HEK293 (cell line): ENCODE measurements at regions not wholly inside any gene's neighbourhood (a gene's known extent, or its start where the extent isn't known, plus 50 kb on each side); places are given as distances from the start of the nearest gene placed in this dataset.
"Not testable (repeated sequence)": the region's sequence is repeated elsewhere in the genome, so short reads cannot be mapped to it uniquely, and the experiment has no call there.

Experiments
- CTCF ChIA-PET: fragments of 350-600 bp; formaldehyde crosslinking; extraction: SDS; loops from one replicate; lab custom pipeline; 2021; ENCODE audit warnings: antibody characterized with exemption; lab: Yijun Ruan, JAX
- POLR2A ChIA-PET: fragments of 300-600 bp; formaldehyde crosslinking; extraction: SDS; loops from one replicate; lab custom pipeline; 2020; ENCODE audit warnings: antibody characterized with exemption, inconsistent platforms; lab: Yijun Ruan, JAX
- H3K27ac ChIP-seq: fragments of 200-500 bp; sonication (Bioruptor generic); 2 replicates; pipeline ENCODE4 v1.5.1; 2014; ENCODE audit warnings: low read depth, low read length, control low read depth, inconsistent platforms; ENCODE audit errors: extremely low read depth
- H3K36me3 ChIP-seq, 2 experiments: fragments of 200-500 bp in 1 of 2; sonication (Bioruptor generic) in 1 of 2; 1 replicate in 1 of 2; 2 replicates in 1 of 2; pipeline ENCODE4 v1.5.1; 2014 to 2017; ENCODE audit warnings: inconsistent platforms in 2 of 2, low read length in 2 of 2; ENCODE audit not compliant: control insufficient read depth in 2 of 2, insufficient read depth in 1 of 2
- H3K4me1 ChIP-seq: fragments of 200-500 bp; sonication (Bioruptor generic); 2 replicates; pipeline ENCODE4 v1.5.1; 2014; ENCODE audit warnings: mild to moderate bottlenecking, low read length, inconsistent platforms; ENCODE audit not compliant: control insufficient read depth, insufficient read depth
- H3K4me3 ChIP-seq: 2 replicates; pipeline ENCODE4 v1.5.1; 2011; ENCODE audit warnings: low read depth, mild to moderate bottlenecking, control low read depth, low read length, moderate library complexity
- H3K9me3 ChIP-seq: fragments of 200-500 bp; sonication (Bioruptor generic); 2 replicates; pipeline ENCODE4 v1.5.1; 2014; ENCODE audit warnings: low read depth, low read length, inconsistent platforms; ENCODE audit not compliant: control insufficient read depth, insufficient read depth
- YY2 ChIP-seq: fragments of 450-650 bp; formaldehyde crosslinking; IDR thresholded peaks from 2 replicates; pipeline ENCODE4 v1.5.1; 2016; ENCODE audit warnings: missing biosample characterization, missing genetic modification characterization
- ZNF10 ChIP-seq: fragments of 450-650 bp; formaldehyde crosslinking; IDR thresholded peaks from 2 replicates; pipeline ENCODE4 v1.5.1; 2017; ENCODE audit warnings: missing biosample characterization, missing genetic modification characterization
- ZNF112 ChIP-seq: fragments of 450-650 bp; formaldehyde crosslinking; IDR thresholded peaks from 2 replicates; pipeline ENCODE4 v1.5.0; 2017; ENCODE audit warnings: missing biosample characterization, missing genetic modification characterization
- ZNF138 ChIP-seq: fragments of 450-650 bp; formaldehyde crosslinking; IDR thresholded peaks from 2 replicates; pipeline ENCODE4 v1.5.1; 2016; ENCODE audit warnings: missing biosample characterization, missing genetic modification characterization, borderline replicate concordance
- ZNF155 ChIP-seq: fragments of 450-650 bp; formaldehyde crosslinking; IDR thresholded peaks from 2 replicates; pipeline ENCODE4 v1.5.1; 2016; ENCODE audit warnings: missing biosample characterization, missing genetic modification characterization
- ZNF169 ChIP-seq: fragments of 450-650 bp; formaldehyde crosslinking; IDR thresholded peaks from 2 replicates; pipeline ENCODE4 v1.5.1; 2016; ENCODE audit warnings: missing biosample characterization, missing genetic modification characterization
- ZNF19 ChIP-seq: fragments of 450-650 bp; formaldehyde crosslinking; IDR thresholded peaks from 2 replicates; pipeline ENCODE4; 2016; ENCODE audit warnings: missing biosample characterization, missing genetic modification characterization, low read depth
- ZNF311 ChIP-seq: fragments of 450-650 bp; formaldehyde crosslinking; IDR thresholded peaks from 2 replicates; pipeline ENCODE4 v1.5.1; 2017; ENCODE audit warnings: missing biosample characterization, missing genetic modification characterization, borderline replicate concordance
- ZNF37A ChIP-seq: fragments of 450-650 bp; IDR thresholded peaks from 2 replicates; pipeline ENCODE4 v1.5.1; 2018; ENCODE audit warnings: missing biosample characterization, missing genetic modification characterization
- ZNF404 ChIP-seq: fragments of 450-650 bp; formaldehyde crosslinking; IDR thresholded peaks from 2 replicates; pipeline ENCODE4 v1.5.1; 2017; ENCODE audit warnings: missing biosample characterization, missing genetic modification characterization
- ZNF423 ChIP-seq: fragments of 450-650 bp; formaldehyde crosslinking; IDR thresholded peaks from 2 replicates; pipeline ENCODE4 v1.5.1; 2016; ENCODE audit warnings: missing biosample characterization, missing genetic modification characterization
- ZNF677 ChIP-seq: fragments of 450-650 bp; IDR thresholded peaks from 2 replicates; pipeline ENCODE4 v1.5.0; 2018; ENCODE audit warnings: missing biosample characterization, mild to moderate bottlenecking, missing genetic modification characterization, moderate library complexity
- ZSCAN16 ChIP-seq: fragments of 450-650 bp; formaldehyde crosslinking; IDR thresholded peaks from 2 replicates; pipeline ENCODE4 v1.5.1; 2016; ENCODE audit warnings: missing biosample characterization, missing genetic modification characterization
- ZSCAN23 ChIP-seq: fragments of 450-650 bp; formaldehyde crosslinking; IDR thresholded peaks from 2 replicates; pipeline ENCODE4 v1.5.1; 2016; ENCODE audit warnings: missing biosample characterization, missing genetic modification characterization
- ZSCAN30 ChIP-seq: fragments of 450-650 bp; IDR thresholded peaks from 2 replicates; pipeline ENCODE4 v1.5.1; 2018; ENCODE audit warnings: missing biosample characterization, mild to moderate bottlenecking, missing genetic modification characterization, moderate library complexity
- TF ChIP-seq, protein P1 (sequence below): fragments of 450-650 bp; formaldehyde crosslinking; optimal IDR thresholded peaks from 2 replicates; pipeline ENCODE3; 2016; ENCODE audit warnings: missing biosample characterization, mild to moderate bottlenecking, missing genetic modification characterization
- TF ChIP-seq, protein P2 (sequence below): fragments of 450-650 bp; formaldehyde crosslinking; IDR thresholded peaks from 2 replicates; pipeline ENCODE4 v1.5.0; 2017; ENCODE audit warnings: missing biosample characterization, missing genetic modification characterization, borderline replicate concordance
- TF ChIP-seq, protein P3 (sequence below): fragments of 450-650 bp; formaldehyde crosslinking; IDR thresholded peaks from 2 replicates; pipeline ENCODE4 v1.5.1; 2017; ENCODE audit warnings: missing biosample characterization, missing genetic modification characterization
- TF ChIP-seq, protein P4 (sequence below): fragments of 450-650 bp; formaldehyde crosslinking; IDR thresholded peaks from 2 replicates; pipeline ENCODE4 v1.5.1; 2016; ENCODE audit warnings: missing biosample characterization, missing genetic modification characterization, borderline replicate concordance
- TF ChIP-seq, protein P5 (sequence below): fragments of 450-650 bp; formaldehyde crosslinking; IDR thresholded peaks from 2 replicates; pipeline ENCODE4 v1.5.1; 2016; ENCODE audit warnings: missing biosample characterization, missing genetic modification characterization

DNA sequence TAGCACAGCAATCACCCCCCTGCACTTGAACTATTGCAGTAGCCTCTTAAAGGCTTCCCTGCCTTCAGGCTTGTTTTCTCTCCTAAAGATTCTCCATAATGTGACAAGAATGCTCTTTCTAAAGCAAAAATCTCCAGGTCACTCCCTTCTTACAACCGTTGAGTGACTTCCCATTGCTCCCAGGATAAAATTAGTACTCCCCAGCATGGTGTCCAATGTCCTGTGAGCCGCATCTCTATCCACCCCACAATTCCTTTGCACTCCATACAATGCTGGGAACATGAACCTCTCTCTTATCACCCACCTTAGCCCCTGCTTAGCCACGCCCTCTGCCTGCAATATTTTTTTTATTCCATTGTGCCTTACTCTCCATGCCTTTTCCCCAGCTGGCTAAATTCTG is 85.7 kb upstream of the SHISA3 start:
- H3K36me3 ChIP-seq, result no peaks in the 10 kb centered on the region
- TF ChIP-seq ZNF37A, result no peak
- no peak for TF ChIP-seq YY2 (tag by site-specific recombination)
- TF ChIP-seq ZNF677 (tag by site-specific recombination), result no peak
- POLR2A ChIA-PET, result no interaction called here
- no peak overlapping the region for H3K27ac ChIP-seq
- H3K4me1 ChIP-seq, result no peaks in the 10 kb centered on the region
- H3K9me3 ChIP-seq, result no peaks in the 10 kb centered on the region
- CTCF ChIA-PET, result no interaction called here
- H3K4me3 ChIP-seq, result no peak overlapping the region

DNA sequence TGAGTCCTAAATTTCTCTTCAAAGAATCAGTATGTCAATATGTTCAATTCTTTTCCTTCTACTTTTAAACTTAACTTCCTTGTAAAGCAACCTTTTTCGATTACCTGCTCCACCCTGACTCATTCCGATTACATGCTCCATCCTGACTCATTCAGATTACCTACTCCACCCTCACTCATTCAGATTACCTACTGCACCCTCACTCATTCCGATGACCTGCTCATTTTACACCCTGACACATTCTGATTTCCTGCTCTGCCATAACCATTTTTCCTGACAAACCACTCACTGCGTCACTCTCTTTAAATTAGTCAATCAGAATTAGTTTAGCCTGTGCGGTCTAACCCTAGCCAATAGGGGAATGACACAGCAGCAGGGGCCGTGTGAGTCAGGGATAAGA is 83.9 kb upstream of the SHISA3 start:
- CTCF ChIA-PET, H3K27ac ChIP-seq, H3K4me1 ChIP-seq, H3K36me3 ChIP-seq, POLR2A ChIA-PET, H3K4me3 ChIP-seq, H3K9me3 ChIP-seq: not testable (repeated sequence)

DNA sequence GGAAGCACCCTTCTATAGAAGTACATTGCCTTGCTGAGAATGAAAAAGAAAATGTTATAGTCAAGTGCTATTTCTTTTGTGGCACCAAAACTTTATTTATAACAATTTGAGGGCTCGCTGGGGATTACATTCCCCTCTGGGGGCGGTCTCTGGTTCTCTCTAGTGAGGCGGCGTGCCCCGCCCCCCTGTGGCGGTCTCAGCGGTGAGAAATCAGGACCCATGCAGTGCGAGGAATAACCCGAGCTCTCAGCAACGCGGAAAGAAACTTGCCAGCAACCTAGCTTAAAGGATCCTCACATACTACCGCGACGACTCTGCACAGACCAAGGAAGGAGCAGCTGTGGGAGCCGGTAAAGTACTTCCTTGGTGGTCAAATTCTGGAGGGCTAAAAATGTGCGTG is 83.4 kb upstream of the SHISA3 start:
- TF ChIP-seq, protein P1, sequence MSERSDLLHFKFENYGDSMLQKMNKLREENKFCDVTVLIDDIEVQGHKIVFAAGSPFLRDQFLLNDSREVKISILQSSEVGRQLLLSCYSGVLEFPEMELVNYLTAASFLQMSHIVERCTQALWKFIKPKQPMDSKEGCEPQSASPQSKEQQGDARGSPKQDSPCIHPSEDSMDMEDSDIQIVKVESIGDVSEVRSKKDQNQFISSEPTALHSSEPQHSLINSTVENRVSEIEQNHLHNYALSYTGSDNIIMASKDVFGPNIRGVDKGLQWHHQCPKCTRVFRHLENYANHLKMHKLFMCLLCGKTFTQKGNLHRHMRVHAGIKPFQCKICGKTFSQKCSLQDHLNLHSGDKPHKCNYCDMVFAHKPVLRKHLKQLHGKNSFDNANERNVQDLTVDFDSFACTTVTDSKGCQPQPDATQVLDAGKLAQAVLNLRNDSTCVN (tag by site-specific recombination), result no peak
- TF ChIP-seq ZSCAN30 (tag by site-specific recombination) (no peak), ZNF112 (tag by site-specific recombination) (no peak), ZNF677 (tag by site-specific recombination) (no peak), ZNF404 (tag by site-specific recombination) (no peak), ZNF169 (no peak), ZNF138 (tag by site-specific recombination) (no peak), ZSCAN23 (tag by site-specific recombination) (no peak), ZNF423 (tag by site-specific recombination) (no peak), ZSCAN16 (no peak), ZNF19 (tag by site-specific recombination) (no peak), ZNF155 (no peak), ZNF311 (tag by site-specific recombination) (no peak), ZNF10 (tag by site-specific recombination) (no peak)
- TF ChIP-seq, protein P2, sequence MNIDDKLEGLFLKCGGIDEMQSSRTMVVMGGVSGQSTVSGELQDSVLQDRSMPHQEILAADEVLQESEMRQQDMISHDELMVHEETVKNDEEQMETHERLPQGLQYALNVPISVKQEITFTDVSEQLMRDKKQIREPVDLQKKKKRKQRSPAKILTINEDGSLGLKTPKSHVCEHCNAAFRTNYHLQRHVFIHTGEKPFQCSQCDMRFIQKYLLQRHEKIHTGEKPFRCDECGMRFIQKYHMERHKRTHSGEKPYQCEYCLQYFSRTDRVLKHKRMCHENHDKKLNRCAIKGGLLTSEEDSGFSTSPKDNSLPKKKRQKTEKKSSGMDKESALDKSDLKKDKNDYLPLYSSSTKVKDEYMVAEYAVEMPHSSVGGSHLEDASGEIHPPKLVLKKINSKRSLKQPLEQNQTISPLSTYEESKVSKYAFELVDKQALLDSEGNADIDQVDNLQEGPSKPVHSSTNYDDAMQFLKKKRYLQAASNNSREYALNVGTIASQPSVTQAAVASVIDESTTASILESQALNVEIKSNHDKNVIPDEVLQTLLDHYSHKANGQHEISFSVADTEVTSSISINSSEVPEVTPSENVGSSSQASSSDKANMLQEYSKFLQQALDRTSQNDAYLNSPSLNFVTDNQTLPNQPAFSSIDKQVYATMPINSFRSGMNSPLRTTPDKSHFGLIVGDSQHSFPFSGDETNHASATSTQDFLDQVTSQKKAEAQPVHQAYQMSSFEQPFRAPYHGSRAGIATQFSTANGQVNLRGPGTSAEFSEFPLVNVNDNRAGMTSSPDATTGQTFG (tag by site-specific recombination), result no peak
- TF ChIP-seq, protein P3, sequence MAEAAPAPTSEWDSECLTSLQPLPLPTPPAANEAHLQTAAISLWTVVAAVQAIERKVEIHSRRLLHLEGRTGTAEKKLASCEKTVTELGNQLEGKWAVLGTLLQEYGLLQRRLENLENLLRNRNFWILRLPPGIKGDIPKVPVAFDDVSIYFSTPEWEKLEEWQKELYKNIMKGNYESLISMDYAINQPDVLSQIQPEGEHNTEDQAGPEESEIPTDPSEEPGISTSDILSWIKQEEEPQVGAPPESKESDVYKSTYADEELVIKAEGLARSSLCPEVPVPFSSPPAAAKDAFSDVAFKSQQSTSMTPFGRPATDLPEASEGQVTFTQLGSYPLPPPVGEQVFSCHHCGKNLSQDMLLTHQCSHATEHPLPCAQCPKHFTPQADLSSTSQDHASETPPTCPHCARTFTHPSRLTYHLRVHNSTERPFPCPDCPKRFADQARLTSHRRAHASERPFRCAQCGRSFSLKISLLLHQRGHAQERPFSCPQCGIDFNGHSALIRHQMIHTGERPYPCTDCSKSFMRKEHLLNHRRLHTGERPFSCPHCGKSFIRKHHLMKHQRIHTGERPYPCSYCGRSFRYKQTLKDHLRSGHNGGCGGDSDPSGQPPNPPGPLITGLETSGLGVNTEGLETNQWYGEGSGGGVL (tag by site-specific recombination), result no peak
- TF ChIP-seq, protein P4, sequence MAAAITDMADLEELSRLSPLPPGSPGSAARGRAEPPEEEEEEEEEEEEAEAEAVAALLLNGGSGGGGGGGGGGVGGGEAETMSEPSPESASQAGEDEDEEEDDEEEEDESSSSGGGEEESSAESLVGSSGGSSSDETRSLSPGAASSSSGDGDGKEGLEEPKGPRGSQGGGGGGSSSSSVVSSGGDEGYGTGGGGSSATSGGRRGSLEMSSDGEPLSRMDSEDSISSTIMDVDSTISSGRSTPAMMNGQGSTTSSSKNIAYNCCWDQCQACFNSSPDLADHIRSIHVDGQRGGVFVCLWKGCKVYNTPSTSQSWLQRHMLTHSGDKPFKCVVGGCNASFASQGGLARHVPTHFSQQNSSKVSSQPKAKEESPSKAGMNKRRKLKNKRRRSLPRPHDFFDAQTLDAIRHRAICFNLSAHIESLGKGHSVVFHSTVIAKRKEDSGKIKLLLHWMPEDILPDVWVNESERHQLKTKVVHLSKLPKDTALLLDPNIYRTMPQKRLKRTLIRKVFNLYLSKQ (tag by site-specific recombination), result no peak
- TF ChIP-seq, protein P5, sequence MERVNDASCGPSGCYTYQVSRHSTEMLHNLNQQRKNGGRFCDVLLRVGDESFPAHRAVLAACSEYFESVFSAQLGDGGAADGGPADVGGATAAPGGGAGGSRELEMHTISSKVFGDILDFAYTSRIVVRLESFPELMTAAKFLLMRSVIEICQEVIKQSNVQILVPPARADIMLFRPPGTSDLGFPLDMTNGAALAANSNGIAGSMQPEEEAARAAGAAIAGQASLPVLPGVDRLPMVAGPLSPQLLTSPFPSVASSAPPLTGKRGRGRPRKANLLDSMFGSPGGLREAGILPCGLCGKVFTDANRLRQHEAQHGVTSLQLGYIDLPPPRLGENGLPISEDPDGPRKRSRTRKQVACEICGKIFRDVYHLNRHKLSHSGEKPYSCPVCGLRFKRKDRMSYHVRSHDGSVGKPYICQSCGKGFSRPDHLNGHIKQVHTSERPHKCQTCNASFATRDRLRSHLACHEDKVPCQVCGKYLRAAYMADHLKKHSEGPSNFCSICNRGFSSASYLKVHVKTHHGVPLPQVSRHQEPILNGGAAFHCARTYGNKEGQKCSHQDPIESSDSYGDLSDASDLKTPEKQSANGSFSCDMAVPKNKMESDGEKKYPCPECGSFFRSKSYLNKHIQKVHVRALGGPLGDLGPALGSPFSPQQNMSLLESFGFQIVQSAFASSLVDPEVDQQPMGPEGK (tag by site-specific recombination), result no peak
- POLR2A ChIA-PET, result no interaction called here
- H3K4me3 ChIP-seq, result no peak overlapping the region
- H3K9me3 ChIP-seq, result no peaks in the 10 kb centered on the region
- H3K4me1 ChIP-seq, result no peaks in the 10 kb centered on the region
- H3K36me3 ChIP-seq, result no peaks in the 10 kb centered on the region
- no peak overlapping the region for H3K27ac ChIP-seq
- CTCF ChIA-PET, result no interaction called here
